ENCODE measurements at regions not wholly inside any gene's neighbourhood (a gene's known extent, or its start where the extent isn't known, plus 50 kb on each side); places are given as distances from the start of the nearest gene placed in this dataset.

DNA sequence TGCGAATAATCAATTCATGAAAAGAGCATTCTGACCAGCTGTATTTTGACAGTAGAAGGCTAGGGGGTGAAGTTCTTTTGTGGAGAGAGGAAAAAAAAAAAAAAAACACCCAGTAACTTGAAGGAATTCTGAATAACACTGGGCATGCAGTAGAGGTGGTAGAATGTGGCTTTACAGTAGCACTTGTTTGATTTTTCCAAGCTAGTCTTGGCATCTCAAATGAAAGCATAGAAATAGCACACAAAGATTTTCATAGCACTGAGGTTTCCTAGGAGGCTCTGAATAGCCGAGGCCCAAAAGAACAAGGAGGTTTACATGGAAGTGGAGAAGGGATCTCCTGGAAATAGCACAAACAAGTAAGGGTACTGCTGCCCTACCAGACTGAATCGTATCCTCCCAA, 470.2 kb upstream of the CDH20 start (continued):
- TF ChIP-seq, protein P1, sequence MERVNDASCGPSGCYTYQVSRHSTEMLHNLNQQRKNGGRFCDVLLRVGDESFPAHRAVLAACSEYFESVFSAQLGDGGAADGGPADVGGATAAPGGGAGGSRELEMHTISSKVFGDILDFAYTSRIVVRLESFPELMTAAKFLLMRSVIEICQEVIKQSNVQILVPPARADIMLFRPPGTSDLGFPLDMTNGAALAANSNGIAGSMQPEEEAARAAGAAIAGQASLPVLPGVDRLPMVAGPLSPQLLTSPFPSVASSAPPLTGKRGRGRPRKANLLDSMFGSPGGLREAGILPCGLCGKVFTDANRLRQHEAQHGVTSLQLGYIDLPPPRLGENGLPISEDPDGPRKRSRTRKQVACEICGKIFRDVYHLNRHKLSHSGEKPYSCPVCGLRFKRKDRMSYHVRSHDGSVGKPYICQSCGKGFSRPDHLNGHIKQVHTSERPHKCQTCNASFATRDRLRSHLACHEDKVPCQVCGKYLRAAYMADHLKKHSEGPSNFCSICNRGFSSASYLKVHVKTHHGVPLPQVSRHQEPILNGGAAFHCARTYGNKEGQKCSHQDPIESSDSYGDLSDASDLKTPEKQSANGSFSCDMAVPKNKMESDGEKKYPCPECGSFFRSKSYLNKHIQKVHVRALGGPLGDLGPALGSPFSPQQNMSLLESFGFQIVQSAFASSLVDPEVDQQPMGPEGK (CRISPR knock-in tag; IDR thresholded peaks at IDR 0.05; ENCODE audit: borderline replicate concordance), result no peak
- TF ChIP-seq PPARA (CRISPR knock-in tag; IDR thresholded peaks at IDR 0.05; ENCODE audit: borderline replicate concordance) (no peak), ESRRG (CRISPR knock-in tag; IDR thresholded peaks at IDR 0.05) (no peak), RARB (CRISPR knock-in tag; IDR thresholded peaks at IDR 0.05) (no peak)

DNA sequence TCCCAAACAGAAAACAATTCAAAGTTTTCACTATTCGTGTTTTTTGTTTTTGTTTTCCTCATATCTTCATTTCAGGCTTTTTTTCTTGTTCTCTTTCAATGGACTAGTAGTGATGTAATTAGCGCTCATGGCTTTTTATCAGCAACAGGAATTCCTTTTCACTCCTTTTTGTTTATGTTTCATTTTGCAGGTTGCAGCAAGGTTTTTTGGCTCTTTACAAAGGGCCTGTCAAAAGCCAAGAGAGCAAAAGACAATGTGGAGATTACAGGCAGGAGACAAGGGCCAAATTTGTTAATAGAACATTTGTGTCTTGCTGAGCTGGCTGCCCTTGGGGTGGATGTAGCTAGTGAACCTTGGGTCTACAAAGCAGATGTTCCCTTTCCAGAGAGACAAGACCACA, 467.4 kb upstream of the CDH20 start:
- TF ChIP-seq, protein P1 (CRISPR knock-in tag; IDR thresholded peaks at IDR 0.05; ENCODE audit: borderline replicate concordance), result no peak
- TF ChIP-seq ZFP30 (CRISPR knock-in tag; IDR thresholded peaks at IDR 0.05) (no peak), PPARA (CRISPR knock-in tag; IDR thresholded peaks at IDR 0.05; ENCODE audit: borderline replicate concordance) (no peak), ZNF8 (CRISPR knock-in tag; IDR thresholded peaks at IDR 0.05) (no peak), TCF4 (CRISPR knock-in tag; IDR thresholded peaks at IDR 0.05; ENCODE audit: borderline replicate concordance) (no peak), ZC3H10 (CRISPR knock-in tag; IDR thresholded peaks at IDR 0.05) (no peak), TOX (CRISPR knock-in tag; IDR thresholded peaks at IDR 0.05; ENCODE audit: borderline replicate concordance) (no peak), CSDC2 (CRISPR knock-in tag; IDR thresholded peaks at IDR 0.05) (no peak), ZNF565 (CRISPR knock-in tag; conservative IDR thresholded peaks at IDR 0.05; ENCODE audit: low read depth) (no peak)
- TF ChIP-seq, protein P2, sequence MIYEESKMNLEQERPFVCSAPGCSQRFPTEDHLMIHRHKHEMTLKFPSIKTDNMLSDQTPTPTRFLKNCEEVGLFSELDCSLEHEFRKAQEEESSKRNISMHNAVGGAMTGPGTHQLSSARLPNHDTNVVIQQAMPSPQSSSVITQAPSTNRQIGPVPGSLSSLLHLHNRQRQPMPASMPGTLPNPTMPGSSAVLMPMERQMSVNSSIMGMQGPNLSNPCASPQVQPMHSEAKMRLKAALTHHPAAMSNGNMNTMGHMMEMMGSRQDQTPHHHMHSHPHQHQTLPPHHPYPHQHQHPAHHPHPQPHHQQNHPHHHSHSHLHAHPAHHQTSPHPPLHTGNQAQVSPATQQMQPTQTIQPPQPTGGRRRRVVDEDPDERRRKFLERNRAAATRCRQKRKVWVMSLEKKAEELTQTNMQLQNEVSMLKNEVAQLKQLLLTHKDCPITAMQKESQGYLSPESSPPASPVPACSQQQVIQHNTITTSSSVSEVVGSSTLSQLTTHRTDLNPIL (CRISPR knock-in tag; IDR thresholded peaks at IDR 0.05; ENCODE audit: low read depth), result no peak
- TF ChIP-seq, protein P3, sequence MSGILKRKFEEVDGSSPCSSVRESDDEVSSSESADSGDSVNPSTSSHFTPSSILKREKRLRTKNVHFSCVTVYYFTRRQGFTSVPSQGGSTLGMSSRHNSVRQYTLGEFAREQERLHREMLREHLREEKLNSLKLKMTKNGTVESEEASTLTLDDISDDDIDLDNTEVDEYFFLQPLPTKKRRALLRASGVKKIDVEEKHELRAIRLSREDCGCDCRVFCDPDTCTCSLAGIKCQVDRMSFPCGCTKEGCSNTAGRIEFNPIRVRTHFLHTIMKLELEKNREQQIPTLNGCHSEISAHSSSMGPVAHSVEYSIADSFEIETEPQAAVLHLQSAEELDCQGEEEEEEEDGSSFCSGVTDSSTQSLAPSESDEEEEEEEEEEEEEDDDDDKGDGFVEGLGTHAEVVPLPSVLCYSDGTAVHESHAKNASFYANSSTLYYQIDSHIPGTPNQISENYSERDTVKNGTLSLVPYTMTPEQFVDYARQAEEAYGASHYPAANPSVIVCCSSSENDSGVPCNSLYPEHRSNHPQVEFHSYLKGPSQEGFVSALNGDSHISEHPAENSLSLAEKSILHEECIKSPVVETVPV (CRISPR knock-in tag; IDR thresholded peaks at IDR 0.05), result no peak
- ATAC-seq, result no peak

DNA sequence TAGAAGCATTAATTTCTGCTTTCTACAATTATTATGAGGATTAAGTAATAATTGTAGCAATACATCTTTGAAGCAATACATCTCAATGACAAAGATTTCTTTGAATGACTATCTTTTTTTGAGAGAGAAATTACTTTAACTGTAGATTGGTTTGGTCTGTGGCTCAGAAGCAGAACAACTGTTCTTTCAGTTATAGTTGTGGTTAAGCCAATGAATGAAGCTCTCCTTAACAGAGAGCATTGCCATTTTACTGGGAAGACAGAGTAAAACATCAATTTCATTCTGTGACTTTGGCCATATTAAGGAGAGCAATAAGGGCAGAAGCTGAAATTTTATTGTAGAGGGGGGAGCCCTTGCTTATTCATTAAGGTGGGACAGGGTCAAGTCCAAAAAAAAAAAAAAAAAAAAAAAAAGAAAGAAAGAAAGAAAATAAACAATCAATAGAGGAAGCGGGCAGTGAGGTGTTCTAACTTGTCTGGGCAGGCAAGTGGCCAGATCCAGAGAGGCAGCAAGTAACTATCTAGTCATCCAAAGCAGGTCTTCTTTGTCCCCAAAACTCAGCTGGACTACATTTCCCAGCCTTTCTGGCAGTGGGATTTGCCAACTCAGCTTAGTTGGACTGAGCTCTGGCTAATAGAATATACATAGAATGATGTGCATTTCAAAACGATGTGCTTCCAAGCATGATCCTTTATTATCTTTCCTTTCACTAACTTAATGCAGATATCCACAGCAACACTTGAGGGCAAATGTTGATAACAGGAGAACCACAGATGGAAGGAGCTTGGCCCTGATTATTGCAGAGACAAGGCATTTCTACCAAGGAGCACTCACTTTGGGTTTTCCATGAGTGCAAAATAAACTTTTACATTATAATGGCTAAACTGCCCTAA, 462.7 kb upstream of the CDH20 start:
- no peak for ATAC-seq
- TF ChIP-seq SNAI2 (CRISPR knock-in tag; IDR thresholded peaks at IDR 0.05), result no peak
- no peak for TF ChIP-seq ARNTL (CRISPR knock-in tag; IDR thresholded peaks at IDR 0.05; ENCODE audit: borderline replicate concordance, low read depth)
- TF ChIP-seq TOX (CRISPR knock-in tag; IDR thresholded peaks at IDR 0.05; ENCODE audit: borderline replicate concordance), result no peak
- no peak for TF ChIP-seq CSDC2 (CRISPR knock-in tag; IDR thresholded peaks at IDR 0.05)
- TF ChIP-seq, protein P4, sequence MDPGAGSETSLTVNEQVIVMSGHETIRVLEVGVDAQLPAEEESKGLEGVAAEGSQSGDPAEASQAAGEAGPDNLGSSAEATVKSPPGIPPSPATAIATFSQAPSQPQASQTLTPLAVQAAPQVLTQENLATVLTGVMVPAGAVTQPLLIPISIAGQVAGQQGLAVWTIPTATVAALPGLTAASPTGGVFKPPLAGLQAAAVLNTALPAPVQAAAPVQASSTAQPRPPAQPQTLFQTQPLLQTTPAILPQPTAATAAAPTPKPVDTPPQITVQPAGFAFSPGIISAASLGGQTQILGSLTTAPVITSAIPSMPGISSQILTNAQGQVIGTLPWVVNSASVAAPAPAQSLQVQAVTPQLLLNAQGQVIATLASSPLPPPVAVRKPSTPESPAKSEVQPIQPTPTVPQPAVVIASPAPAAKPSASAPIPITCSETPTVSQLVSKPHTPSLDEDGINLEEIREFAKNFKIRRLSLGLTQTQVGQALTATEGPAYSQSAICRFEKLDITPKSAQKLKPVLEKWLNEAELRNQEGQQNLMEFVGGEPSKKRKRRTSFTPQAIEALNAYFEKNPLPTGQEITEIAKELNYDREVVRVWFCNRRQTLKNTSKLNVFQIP (CRISPR knock-in tag; IDR thresholded peaks at IDR 0.05; ENCODE audit: borderline replicate concordance, low read depth), result no peak
- no peak for TF ChIP-seq ZNF565 (CRISPR knock-in tag; conservative IDR thresholded peaks at IDR 0.05; ENCODE audit: low read depth)
- TF ChIP-seq GLIS3 (CRISPR knock-in tag; IDR thresholded peaks at IDR 0.05), result no peak
- TF ChIP-seq RARB (CRISPR knock-in tag; IDR thresholded peaks at IDR 0.05), result no peak
- no peak for TF ChIP-seq TCF4 (CRISPR knock-in tag; IDR thresholded peaks at IDR 0.05; ENCODE audit: borderline replicate concordance)

DNA sequence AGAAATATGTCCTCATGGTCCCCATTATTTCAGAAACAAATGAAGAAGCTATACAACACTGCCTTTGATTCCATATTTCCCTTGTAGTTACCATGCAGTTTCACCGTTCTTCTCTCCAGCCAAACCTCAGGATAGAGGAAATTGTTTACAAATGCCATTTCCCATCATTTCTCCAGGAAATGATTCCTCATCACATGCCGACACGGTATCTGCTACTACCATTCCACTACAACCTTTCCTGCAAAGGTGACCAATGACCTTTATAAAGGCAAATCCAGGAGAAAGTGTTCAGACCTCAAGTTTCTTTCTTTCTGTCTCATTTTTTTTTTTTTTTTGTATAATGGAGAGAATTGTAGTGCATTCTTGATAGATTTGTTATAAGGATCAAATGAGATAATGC, 460.8 kb upstream of the CDH20 start:
- ATAC-seq, result no peak
- no peak for TF ChIP-seq ISL1 (CRISPR knock-in tag; IDR thresholded peaks at IDR 0.05)

Data from SK-N-SH treated with all-trans-retinoic acid at 6 μM for 48 hours (cell line).